ENCODE measurements at regions not wholly inside any gene's neighbourhood (a gene's known extent, or its start where the extent isn't known, plus 50 kb on each side); places are given as distances from the start of the nearest gene placed in this dataset.

DNA sequence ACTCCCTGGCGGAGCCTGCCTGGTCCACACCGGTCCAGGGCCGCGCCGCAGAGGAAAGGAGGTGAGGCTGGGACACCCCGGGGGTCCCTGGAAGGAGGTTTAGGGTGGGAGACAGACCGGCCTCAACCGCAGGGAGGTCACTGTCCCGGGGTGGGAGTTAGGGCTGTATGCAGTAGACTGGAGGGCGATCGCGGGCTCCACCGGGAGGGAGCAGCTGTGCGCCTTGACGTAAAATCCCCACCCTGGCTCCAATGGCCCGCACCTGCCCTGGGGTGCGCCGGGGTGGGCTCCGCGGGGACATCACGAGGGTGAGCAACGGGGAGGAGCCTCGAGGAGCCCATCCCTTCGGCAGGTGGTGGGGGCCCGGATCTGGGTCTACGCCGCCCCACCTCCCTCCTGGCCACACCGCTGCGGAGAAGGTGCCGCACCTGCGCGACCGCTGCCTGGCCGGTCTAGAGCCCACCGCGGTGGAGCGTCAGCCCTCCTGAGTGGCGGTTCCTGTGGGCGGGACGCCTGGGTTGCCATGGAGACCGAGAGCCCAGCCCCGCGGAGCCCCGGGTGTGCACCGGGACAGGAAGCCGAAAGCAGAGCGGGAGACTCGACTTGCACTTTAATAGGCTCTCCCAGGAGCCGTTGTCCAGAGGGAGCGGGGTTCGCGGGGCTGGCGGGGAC, 105.1 kb downstream of the ADRA2C start:
- ATAC-seq, result peak; percentile 75
- Mint-ChIP-seq H3K27ac (no peak overlapping the region), H3K9me3 (no peaks in the 10 kb centered on the region), H3K4me1 (ENCODE audit: low read depth) (peaks cover 4% of the 10 kb centered on the region), H3K4me3 (peak overlapping the region; percentile 14), H3K36me3 (ENCODE audit: low read depth) (no peaks in the 10 kb centered on the region), H3K27me3 (peaks cover 39% of the 10 kb centered on the region)
- TF ChIP-seq, protein P1, sequence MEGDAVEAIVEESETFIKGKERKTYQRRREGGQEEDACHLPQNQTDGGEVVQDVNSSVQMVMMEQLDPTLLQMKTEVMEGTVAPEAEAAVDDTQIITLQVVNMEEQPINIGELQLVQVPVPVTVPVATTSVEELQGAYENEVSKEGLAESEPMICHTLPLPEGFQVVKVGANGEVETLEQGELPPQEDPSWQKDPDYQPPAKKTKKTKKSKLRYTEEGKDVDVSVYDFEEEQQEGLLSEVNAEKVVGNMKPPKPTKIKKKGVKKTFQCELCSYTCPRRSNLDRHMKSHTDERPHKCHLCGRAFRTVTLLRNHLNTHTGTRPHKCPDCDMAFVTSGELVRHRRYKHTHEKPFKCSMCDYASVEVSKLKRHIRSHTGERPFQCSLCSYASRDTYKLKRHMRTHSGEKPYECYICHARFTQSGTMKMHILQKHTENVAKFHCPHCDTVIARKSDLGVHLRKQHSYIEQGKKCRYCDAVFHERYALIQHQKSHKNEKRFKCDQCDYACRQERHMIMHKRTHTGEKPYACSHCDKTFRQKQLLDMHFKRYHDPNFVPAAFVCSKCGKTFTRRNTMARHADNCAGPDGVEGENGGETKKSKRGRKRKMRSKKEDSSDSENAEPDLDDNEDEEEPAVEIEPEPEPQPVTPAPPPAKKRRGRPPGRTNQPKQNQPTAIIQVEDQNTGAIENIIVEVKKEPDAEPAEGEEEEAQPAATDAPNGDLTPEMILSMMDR (IDR thresholded peaks at IDR 0.05), result no peak
- intact Hi-C loops (cut with micrococcal nuclease), result no loop called here
- DNase-seq, result peak; percentile 57
- CTCF ChIA-PET, result no interaction called here
- POLR2A ChIA-PET, result no interaction called here

DNA sequence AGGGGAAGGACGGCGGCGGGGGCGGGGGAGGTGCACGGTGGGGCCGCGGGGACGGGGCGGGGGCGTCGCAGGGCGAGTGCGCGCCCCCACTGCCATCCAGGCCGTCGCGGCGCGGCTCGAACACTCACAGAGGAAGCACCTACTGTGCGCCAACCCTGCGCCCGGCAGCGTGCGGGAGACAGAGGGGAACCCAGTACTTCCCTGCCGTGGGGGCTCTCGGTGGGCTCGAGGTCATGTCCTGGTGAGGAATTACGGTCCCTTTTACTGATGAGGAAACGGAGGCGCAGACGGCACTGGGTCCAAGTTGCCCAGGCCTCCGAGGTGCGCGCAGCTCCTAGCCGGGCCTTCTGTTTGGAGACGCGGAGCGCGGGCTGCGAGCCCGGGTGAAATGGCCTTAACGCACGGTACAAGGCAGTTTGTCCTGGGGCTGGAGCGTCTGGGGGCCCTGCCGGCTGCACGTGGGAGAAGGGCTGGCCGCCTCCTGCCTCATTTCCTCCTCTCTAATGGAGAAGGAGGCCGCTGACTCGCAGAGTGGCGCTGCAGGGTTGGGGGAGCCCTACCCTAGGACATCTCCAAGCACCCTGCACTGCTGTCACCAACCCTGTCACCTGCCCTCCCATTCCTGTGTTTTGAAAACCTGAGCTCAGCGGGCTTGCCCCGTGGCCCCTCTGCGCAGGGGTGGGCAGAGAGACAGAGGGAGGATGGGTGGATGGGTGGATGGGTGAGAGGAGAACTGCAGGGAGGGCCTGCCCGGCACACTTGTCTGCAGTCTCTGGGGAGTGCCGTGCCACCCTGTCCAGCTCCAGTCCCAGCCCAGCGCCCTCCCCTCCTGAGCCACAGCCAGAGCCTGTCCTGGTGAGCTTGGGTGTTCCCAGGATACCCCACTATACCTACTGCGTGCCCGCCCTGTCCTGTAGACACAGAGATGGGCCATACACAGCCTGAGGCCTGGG, 106.0 kb downstream of the ADRA2C start:
- no peak for DNase-seq
- Mint-ChIP-seq H3K4me1 (ENCODE audit: low read depth) (peaks cover 4% of the 10 kb centered on the region), H3K27me3 (peaks cover 39% of the 10 kb centered on the region), H3K27ac (no peak overlapping the region), H3K4me3 (peak overlapping the region; percentile 21), H3K36me3 (ENCODE audit: low read depth) (no peaks in the 10 kb centered on the region), H3K9me3 (no peaks in the 10 kb centered on the region)
- ChIA-PET POLR2A (no interaction called here), CTCF (no interaction called here)
- no peak for ATAC-seq
- intact Hi-C loops (cut with micrococcal nuclease), result no loop called here
- TF ChIP-seq, protein P1 (IDR thresholded peaks at IDR 0.05), result no peak

DNA sequence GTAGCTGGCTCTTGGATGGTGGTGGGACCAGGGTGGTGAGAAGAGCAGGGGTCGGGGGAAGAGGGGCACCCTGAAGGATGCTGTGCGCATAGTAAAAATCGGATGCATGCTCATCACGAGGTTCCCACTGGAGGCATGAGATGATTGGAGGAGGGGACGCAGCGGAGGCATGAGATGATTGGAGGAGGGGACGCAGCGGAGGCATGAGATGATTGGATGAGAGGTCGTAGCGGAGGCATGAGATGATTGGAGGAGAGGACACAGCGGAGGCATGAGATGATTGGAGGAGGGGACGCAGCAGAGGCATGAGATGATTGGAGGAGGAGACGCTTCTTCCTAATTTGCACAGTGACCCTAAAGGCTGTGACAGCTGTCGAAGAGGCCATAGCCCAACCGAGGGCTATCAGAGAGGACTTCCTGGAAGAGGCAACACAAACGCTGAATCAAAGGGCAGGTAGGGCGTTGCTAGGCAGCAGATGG, 106.7 kb downstream of the ADRA2C start:
- H3K27me3 Mint-ChIP-seq, result peaks cover 42% of the 10 kb centered on the region
- TF ChIP-seq, protein P1 (IDR thresholded peaks at IDR 0.05), result no peak
- H3K4me3 Mint-ChIP-seq, result no peak overlapping the region
- POLR2A ChIA-PET, result no interaction called here
- H3K9me3 Mint-ChIP-seq, result peaks cover 4% of the 10 kb centered on the region
- intact Hi-C loops (cut with micrococcal nuclease), result no loop called here
- H3K4me1 Mint-ChIP-seq (ENCODE audit: low read depth), result peaks cover 4% of the 10 kb centered on the region
- peaks cover 4% of the 10 kb centered on the region for H3K36me3 Mint-ChIP-seq (ENCODE audit: low read depth)
- CTCF ChIA-PET, result no interaction called here
- no peak for ATAC-seq
- DNase-seq, result no peak
- no peak overlapping the region for H3K27ac Mint-ChIP-seq

DNA sequence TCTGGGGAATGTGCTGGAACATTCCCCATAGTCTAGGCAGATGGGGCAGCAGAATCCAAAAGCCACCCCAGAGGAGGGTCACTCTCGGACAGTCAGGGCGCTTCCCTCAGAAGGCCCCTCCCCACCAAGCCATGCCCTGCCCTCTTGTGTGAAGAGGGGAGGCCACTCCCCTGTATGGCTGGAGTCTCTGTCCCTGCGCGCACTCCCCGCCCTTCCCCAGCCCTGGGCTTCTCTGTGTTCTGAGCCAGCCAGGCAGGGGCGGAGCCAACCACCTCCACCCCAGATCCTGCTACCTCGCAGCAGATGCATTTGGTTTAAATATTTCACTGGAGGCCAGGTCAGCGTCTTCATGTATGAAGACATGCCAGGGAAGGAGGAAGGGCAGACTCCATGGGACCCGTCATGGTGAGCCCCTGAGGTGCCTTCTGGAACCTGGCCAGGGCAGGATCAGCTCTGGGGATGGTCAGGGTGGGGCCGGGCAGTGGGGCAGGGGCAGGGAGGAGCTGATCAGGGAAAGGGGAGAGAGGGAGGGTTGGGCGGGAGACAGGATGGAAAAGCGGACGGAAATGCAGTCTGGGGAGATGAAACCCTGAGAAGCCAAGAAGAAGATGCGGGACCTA, 107.3 kb downstream of the ADRA2C start:
- intact Hi-C loops (cut with micrococcal nuclease), result no loop called here
- Mint-ChIP-seq H3K9me3 (peaks cover 5% of the 10 kb centered on the region), H3K27ac (no peak overlapping the region), H3K27me3 (peaks cover 48% of the 10 kb centered on the region), H3K4me3 (no peak overlapping the region), H3K4me1 (ENCODE audit: low read depth) (peaks cover 4% of the 10 kb centered on the region), H3K36me3 (ENCODE audit: low read depth) (peaks cover 7% of the 10 kb centered on the region)
- ATAC-seq (no peak), DNase-seq (no peak)
- TF ChIP-seq, protein P1 (IDR thresholded peaks at IDR 0.05), result no peak
- CTCF ChIA-PET, result no interaction called here
- POLR2A ChIA-PET, result no interaction called here
